HG03378 (cell line): ENCODE measurements at regions not wholly inside any gene's neighbourhood (a gene's known extent, or its start where the extent isn't known, plus 50 kb on each side); places are given as distances from the start of the nearest gene placed in this dataset.
"Not testable (repeated sequence)": the region's sequence is repeated elsewhere in the genome, so short reads cannot be mapped to it uniquely, and the experiment has no call there.

Source experiments
- ATAC-seq: cut with Tn5 transposase; IDR thresholded peaks from one replicate; pipeline ENCODE4 v1.9.1; 2021; ENCODE audit warnings: mild to moderate bottlenecking, moderate library complexity; ENCODE audit not compliant: unreplicated experiment

DNA sequence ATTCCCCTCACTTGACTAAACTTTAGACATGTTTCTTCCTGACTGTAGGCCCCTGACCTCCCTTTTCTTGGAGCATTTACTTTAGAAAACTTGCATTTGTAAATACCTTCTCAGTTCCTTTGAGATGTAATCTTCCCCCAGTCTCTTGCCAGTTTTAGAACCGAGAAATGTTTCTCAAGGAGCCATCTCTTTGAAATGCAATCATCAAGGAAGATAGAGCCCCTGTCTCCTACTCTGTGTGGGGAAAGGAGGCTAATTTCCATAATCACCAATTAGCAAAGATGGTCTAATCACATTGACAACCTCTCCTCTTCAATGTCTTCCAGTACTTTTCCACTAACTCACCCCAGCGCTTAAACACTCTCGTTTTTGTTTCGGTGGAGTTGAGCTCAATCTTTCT, 70.0 kb upstream of the SMIM30 start:
- ATAC-seq, result no peak

DNA sequence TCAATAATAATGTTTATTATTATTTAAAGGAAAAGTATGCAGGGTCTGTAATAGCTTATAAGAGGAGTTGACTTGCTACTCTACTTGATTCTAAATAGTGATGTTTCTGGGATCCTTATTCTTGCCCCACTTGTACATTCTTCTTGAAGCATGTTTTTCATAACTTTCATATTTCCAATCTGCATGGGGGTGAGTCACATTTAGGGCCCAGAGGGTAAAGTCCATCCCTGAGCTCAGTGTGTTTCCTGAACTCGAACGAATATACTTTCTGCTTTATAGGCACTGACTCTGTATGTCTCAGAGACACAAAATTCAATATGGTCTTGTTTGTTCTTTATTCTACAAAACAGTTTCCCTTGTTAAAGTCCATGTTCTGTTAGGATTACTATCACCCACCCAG, 61.0 kb upstream of the SMIM30 start:
- ATAC-seq, result no peak

DNA sequence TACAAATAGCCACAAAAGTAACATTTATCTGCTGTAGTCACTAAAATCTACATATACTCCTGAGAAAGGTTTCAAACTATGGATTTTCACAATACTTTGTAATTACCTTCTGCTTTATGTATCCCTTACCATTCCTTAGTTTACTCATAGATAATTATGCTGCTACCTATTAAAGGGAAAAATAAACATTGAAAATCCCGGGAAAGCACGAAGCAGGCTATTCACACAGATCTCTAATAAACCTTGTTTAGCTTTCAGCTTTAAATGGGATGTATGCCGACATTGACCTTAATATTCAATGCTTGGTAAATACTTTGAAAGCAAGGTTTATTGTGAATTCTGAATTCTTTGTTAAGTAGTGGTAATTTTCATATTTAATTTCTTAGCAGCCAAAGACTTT, 58.5 kb upstream of the SMIM30 start:
- ATAC-seq, result no peak

DNA sequence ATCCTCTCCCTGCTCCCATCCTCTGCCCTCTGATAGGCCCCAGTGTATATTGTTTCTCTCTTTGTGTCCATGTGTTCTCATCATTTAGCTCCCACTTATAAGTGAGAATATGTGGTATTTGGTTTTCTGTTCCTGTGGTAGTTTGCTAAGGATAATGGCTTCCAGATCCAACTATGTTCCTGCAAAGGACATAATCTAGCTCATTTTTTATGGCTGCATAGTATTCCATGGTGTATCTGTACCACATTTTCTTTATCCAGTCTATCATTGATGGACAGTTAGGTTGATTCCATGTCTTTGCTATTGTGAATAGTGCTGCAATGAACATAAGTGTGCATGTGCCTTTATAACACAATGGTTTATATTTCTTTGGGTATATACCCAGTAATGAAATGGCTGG, 57.8 kb upstream of the SMIM30 start:
- ATAC-seq, result not testable (repeated sequence)

DNA sequence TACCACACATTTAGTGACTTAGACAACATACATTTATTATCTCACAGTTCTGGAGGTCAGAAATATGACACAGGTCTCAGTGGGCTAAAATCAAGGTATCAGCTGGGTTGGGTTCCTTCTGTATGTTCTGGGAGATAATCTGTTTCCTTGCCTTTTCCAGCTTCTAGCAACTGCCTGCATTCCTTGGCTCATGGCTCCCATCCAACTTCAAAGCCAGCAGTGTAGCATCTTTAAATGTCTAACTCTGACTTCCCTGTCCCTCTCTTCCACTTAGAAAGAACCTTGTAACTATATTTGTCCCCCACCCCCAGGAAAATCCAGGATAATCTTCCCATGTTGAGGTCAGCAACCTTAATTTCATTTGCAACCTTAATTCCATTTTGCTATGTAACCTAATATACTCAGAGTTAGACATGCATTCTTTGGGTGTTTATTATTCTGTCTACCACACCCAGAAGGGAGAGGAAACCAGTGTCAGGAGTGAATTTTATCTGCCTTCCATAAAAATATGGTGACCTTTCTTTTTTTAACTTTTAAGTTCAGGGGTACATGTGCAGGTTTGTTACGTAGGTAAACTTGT, 57.3 kb upstream of the SMIM30 start:
- no peak for ATAC-seq

DNA sequence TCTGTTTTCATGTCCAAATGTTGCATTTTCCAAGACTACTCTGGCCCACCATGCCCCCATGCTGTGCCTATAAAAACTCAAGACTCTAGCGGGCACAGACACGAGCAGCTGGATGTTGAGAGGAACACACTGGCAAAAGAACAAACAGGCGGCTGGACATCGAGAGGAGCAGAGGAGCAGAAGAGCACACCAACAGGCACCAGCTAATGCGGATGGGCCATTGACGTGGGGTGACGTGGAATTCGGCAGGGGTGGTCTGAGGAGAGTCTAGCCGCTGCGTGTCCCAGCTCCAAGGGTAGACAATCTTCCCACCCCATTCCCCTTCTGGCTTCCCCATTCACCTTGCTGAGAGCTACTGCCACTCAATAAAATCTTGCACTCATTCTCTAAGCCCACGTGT, 54.4 kb upstream of the SMIM30 start:
- ATAC-seq, result no peak

DNA sequence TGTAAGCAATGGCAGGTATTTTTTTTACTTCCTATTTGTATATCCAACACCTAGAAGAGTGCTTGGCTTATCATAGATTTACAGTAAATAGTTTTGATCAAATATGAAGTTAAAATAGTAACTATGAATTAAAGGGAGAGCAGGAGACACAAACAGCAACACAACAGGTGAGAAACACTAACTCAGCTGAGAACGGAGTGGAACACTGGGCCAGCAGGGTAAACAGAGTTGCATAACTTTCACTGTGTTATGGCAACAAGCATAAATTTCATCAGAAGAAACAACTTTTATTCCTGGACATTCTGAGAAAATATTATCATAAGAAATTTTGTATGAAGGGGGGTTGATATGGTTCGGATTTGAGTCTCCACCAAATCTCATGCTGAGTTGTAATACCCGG, 52.2 kb upstream of the SMIM30 start:
- ATAC-seq, result no peak
